ENCODE measurements at regions not wholly inside any gene's neighbourhood (a gene's known extent, or its start where the extent isn't known, plus 50 kb on each side); places are given as distances from the start of the nearest gene placed in this dataset.

- H3K4me3 ChIP-seq (ENCODE audit: low read length), result no peak overlapping the region
- TF ChIP-seq REST (IDR thresholded peaks at IDR 0.05; ENCODE audit: borderline replicate concordance) (no peak), MXI1 (conservative IDR thresholded peaks at IDR 0.05; ENCODE audit: poor library complexity, severe bottlenecking) (no peak), EP300 (conservative IDR thresholded peaks at IDR 0.05; ENCODE audit: poor library complexity, severe bottlenecking) (no peak), POLR2AphosphoS5 (IDR thresholded peaks at IDR 0.05) (no peak), RAD21 (conservative IDR thresholded peaks at IDR 0.05) (no peak), SMC3 (conservative IDR thresholded peaks at IDR 0.05; ENCODE audit: poor library complexity) (no peak), CTCF (IDR thresholded peaks at IDR 0.05; ENCODE audit: poor library complexity, severe bottlenecking) (no peak), EZH2 (IDR thresholded peaks at IDR 0.05; ENCODE audit: borderline replicate concordance, insufficient read depth, low read length, poor library complexity, severe bottlenecking) (no peak), TAF1 (IDR thresholded peaks at IDR 0.05; ENCODE audit: low read depth) (no peak)
- H3K9me3 ChIP-seq (ENCODE audit: low read length), result no peaks in the 10 kb centered on the region
Measured at GRCh38 chr3:70816346-70816745, 503.9 kb upstream of the MDFIC2 start.

GRCh38 chr3:70815817-70816216 lies 503.4 kb upstream of the MDFIC2 start:
- Histone ChIP-seq H3F3A (ENCODE audit: insufficient read depth, low read length, poor library complexity, severe bottlenecking) (no peaks in the 10 kb centered on the region), H3K4me3 (ENCODE audit: low read length) (no peak overlapping the region), H3K9me3 (ENCODE audit: low read length) (no peaks in the 10 kb centered on the region), H3K27me3 (ENCODE audit: insufficient read depth, low read depth, low read length) (no peaks in the 10 kb centered on the region), H3K4me2 (ENCODE audit: low read length) (no peak overlapping the region), H4K20me1 (ENCODE audit: insufficient read depth) (no peaks in the 10 kb centered on the region), H3K27ac (ENCODE audit: low read length) (no peak overlapping the region), H3K36me3 (ENCODE audit: insufficient read depth, low read length) (no peaks in the 10 kb centered on the region), H3K9ac (ENCODE audit: low read length) (no peak overlapping the region), H3K9me2 (ENCODE audit: insufficient read depth, low read length) (no peaks in the 10 kb centered on the region), H3K79me2 (replicated peaks; ENCODE audit: insufficient read depth, low read length) (no peaks in the 10 kb centered on the region), H2AFZ (ENCODE audit: low read depth, low read length) (no peak overlapping the region)
- TF ChIP-seq SMC3 (conservative IDR thresholded peaks at IDR 0.05; ENCODE audit: poor library complexity) (no peak), CTCF (IDR thresholded peaks at IDR 0.05; ENCODE audit: poor library complexity, severe bottlenecking) (no peak), RAD21 (conservative IDR thresholded peaks at IDR 0.05) (no peak), EP300 (conservative IDR thresholded peaks at IDR 0.05; ENCODE audit: poor library complexity, severe bottlenecking) (no peak), EZH2 (IDR thresholded peaks at IDR 0.05; ENCODE audit: borderline replicate concordance, insufficient read depth, low read length, poor library complexity, severe bottlenecking) (no peak), REST (IDR thresholded peaks at IDR 0.05; ENCODE audit: borderline replicate concordance) (no peak), MXI1 (conservative IDR thresholded peaks at IDR 0.05; ENCODE audit: poor library complexity, severe bottlenecking) (no peak), POLR2AphosphoS5 (IDR thresholded peaks at IDR 0.05) (no peak), TAF1 (IDR thresholded peaks at IDR 0.05; ENCODE audit: low read depth) (no peak)

More at GRCh38 chr3:70816346-70816745, 503.9 kb upstream of the MDFIC2 start:
- no peaks in the 10 kb centered on the region for H3K79me2 ChIP-seq (replicated peaks; ENCODE audit: insufficient read depth, low read length)
- H3K27me3 ChIP-seq (ENCODE audit: insufficient read depth, low read depth, low read length), result no peaks in the 10 kb centered on the region
- H3F3A ChIP-seq (ENCODE audit: insufficient read depth, low read length, poor library complexity, severe bottlenecking), result no peaks in the 10 kb centered on the region
- H3K9me2 ChIP-seq (ENCODE audit: insufficient read depth, low read length), result no peaks in the 10 kb centered on the region
- no peak overlapping the region for H2AFZ ChIP-seq (ENCODE audit: low read depth, low read length)
- H3K4me2 ChIP-seq (ENCODE audit: low read length), result no peak overlapping the region
- H3K36me3 ChIP-seq (ENCODE audit: insufficient read depth, low read length), result no peaks in the 10 kb centered on the region
- no peaks in the 10 kb centered on the region for H4K20me1 ChIP-seq (ENCODE audit: insufficient read depth)
- H3K27ac ChIP-seq (ENCODE audit: low read length), result no peak overlapping the region
- H3K9ac ChIP-seq (ENCODE audit: low read length), result no peak overlapping the region

Measured in neural cell (in vitro differentiated cells).